HCT116 (cell line): ENCODE measurements at regions not wholly inside any gene's neighbourhood (a gene's known extent, or its start where the extent isn't known, plus 50 kb on each side); places are given as distances from the start of the nearest gene placed in this dataset.

Source experiments
- CTCF ChIP-seq, 3 experiments: fragments of 200-600 bp in 1 of 3; sonication (generic) in 1 of 3; IDR thresholded peaks in 2 of 3; conservative IDR thresholded peaks in 1 of 3; 2 replicates each; pipeline ENCODE4 v1.5.1; 2012 to 2017; ENCODE audit warnings: low read depth in 2 of 3, low read length in 2 of 3, antibody characterized with exemption in 1 of 3, borderline replicate concordance in 1 of 3, control low read depth in 1 of 3, mild to moderate bottlenecking in 1 of 3, mixed read lengths in 1 of 3, mixed run types in 1 of 3, moderate library complexity in 1 of 3; ENCODE audit not compliant: insufficient read depth in 1 of 3
- EZH2 ChIP-seq: fragments of 200-600 bp; sonication (generic); IDR thresholded peaks from 2 replicates; pipeline ENCODE4 v1.6.1; 2017; ENCODE audit warnings: antibody characterized with exemption, mixed run types
- MAX ChIP-seq: IDR thresholded peaks from 2 replicates; pipeline ENCODE4 v1.6.1; 2012
- POLR2A ChIP-seq: IDR thresholded peaks from 2 replicates; pipeline ENCODE4 v1.7.0; 2011; ENCODE audit warnings: borderline replicate concordance; ENCODE audit not compliant: insufficient read depth, insufficient read length; ENCODE audit errors: extremely low read depth
- POLR2AphosphoS5 ChIP-seq: IDR thresholded peaks from 2 replicates; pipeline ENCODE4 v1.6.1; 2011; ENCODE audit warnings: mild to moderate bottlenecking, low read depth, low read length, moderate library complexity
- RAD21 ChIP-seq: IDR thresholded peaks from 2 replicates; pipeline ENCODE4 v1.6.1; 2012; ENCODE audit warnings: low read depth, mild to moderate bottlenecking
- SP1 ChIP-seq: IDR thresholded peaks from 2 replicates; pipeline ENCODE4 v1.6.1; 2012; ENCODE audit warnings: low read depth
- YY1 ChIP-seq: IDR thresholded peaks from 2 replicates; pipeline ENCODE4 v1.6.1; 2011; ENCODE audit warnings: low read length, low read depth, moderate library complexity, mild to moderate bottlenecking; ENCODE audit not compliant: insufficient replicate concordance; ENCODE audit errors: extremely low read depth
- ZNF274 ChIP-seq: fragments of 200-500 bp; sonication (Bioruptor generic); IDR thresholded peaks from 2 replicates; pipeline ENCODE4 v1.6.1; 2014; ENCODE audit warnings: mild to moderate bottlenecking, low read depth, low read length, inconsistent platforms
- TF ChIP-seq, protein P1 (sequence below): IDR thresholded peaks from 2 replicates; pipeline ENCODE4 v1.6.1; 2012

DNA sequence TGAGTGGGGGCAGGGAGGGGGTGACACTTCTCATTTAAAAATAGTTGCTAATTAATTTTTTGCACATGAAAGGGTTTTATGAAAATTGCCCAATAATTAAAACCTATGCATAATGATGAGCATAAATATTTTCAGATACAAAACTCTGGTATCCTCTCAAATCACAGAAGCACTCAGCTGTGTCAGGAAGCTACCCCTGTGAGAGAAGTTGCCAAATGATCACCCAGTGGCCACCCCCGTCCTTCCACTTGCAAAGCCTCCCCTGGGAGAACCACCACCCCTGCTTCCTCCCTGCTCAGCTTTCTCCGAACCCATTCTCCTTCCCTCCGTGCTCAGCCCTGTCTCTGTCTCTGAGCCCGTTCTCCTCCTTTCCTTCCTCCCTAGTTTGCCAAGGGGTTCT, 400.2 kb upstream of the SALL3 start:
- TF ChIP-seq CTCF (IDR thresholded peaks at IDR 0.05 in 2 of 3, conservative IDR thresholded peaks at IDR 0.05 in 1 of 3; ENCODE audit: borderline replicate concordance in 1 of 3, insufficient read depth in 1 of 3, low read depth in 2 of 3, low read length in 2 of 3): no peak
- TF ChIP-seq YY1: no peak
- no peak for TF ChIP-seq EZH2
- TF ChIP-seq, protein P1, sequence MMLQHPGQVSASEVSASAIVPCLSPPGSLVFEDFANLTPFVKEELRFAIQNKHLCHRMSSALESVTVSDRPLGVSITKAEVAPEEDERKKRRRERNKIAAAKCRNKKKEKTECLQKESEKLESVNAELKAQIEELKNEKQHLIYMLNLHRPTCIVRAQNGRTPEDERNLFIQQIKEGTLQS: no peak
- no peak for TF ChIP-seq POLR2AphosphoS5
- TF ChIP-seq ZNF274: no peak
- no peak for TF ChIP-seq POLR2A
- no peak for TF ChIP-seq RAD21
- TF ChIP-seq SP1: no peak
- no peak for TF ChIP-seq MAX
